ENCODE measurements at regions not wholly inside any gene's neighbourhood (a gene's known extent, or its start where the extent isn't known, plus 50 kb on each side); places are given as distances from the start of the nearest gene placed in this dataset.

DNA sequence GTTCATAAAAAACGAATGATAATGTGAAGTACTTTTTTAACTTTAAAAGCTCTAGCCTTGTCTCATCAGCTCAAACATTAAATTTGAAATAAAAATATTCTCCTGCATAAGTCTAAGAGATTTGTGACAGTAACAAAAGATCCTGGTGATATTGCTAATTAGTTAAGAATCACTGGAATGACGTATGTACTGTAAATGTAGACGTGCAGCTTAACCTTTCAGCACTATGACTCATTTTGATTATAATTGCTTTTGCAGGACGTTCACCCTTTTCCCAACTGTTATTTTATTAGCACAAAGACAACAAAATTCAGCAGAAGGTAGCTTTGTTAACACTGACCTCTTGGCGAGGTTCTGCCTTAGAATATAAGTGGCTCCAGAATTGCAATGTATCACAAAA is 68.6 kb downstream of the TENT5A start:
- TF ChIP-seq, protein P1, sequence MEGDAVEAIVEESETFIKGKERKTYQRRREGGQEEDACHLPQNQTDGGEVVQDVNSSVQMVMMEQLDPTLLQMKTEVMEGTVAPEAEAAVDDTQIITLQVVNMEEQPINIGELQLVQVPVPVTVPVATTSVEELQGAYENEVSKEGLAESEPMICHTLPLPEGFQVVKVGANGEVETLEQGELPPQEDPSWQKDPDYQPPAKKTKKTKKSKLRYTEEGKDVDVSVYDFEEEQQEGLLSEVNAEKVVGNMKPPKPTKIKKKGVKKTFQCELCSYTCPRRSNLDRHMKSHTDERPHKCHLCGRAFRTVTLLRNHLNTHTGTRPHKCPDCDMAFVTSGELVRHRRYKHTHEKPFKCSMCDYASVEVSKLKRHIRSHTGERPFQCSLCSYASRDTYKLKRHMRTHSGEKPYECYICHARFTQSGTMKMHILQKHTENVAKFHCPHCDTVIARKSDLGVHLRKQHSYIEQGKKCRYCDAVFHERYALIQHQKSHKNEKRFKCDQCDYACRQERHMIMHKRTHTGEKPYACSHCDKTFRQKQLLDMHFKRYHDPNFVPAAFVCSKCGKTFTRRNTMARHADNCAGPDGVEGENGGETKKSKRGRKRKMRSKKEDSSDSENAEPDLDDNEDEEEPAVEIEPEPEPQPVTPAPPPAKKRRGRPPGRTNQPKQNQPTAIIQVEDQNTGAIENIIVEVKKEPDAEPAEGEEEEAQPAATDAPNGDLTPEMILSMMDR (IDR thresholded peaks at IDR 0.05; ENCODE audit: low read depth, low read length): no peak
- TF ChIP-seq EZH2phosphoT487 (IDR thresholded peaks at IDR 0.05; ENCODE audit: low read depth): no peak
